Tibial nerve (tissue), 1 donor: ENCODE measurements at regions not wholly inside any gene's neighbourhood (a gene's known extent, or its start where the extent isn't known, plus 50 kb on each side); places are given as distances from the start of the nearest gene placed in this dataset. TPM values are rescaled to one million over a fixed set of nuclear protein-coding genes. Genes with fewer than 3 reads are reported as not detected.

ENCODE experiments used
- small RNA-seq: library from RNA; depleted of rRNA; stranded (forward); fragments of <200 nt; gene quantifications from one replicate; pipeline ENCODE3, GENCODE V24; 2016

Small RNA genes lying in the stretch of these regions (small RNA-seq; reads per million reads assigned to genes)
- gene AL603908.1 (not detected), gene MTND3P20 (not detected), gene MTND4LP20 (not detected), gene RNA5SP225 (not detected), gene RNU6-896P (not detected)
